SJCRH30 (cell line): ENCODE measurements at regions not wholly inside any gene's neighbourhood (a gene's known extent, or its start where the extent isn't known, plus 50 kb on each side); places are given as distances from the start of the nearest gene placed in this dataset.
A peak's percentile ranks its signal among the peaks of the same experiment; 100 is the strongest.

ENCODE experiments used
- DNase-seq, 2 experiments: peaks; one replicate each; pipeline ENCODE4 v3.0.0-alpha.2; 2015 to 2020
- H3K27ac ChIP-seq: fragments of 250-450 bp; sonication (Bioruptor Pico); 2 replicates; pipeline ENCODE4 v1.5.1; 2020; ENCODE audit warnings: mild to moderate bottlenecking, moderate library complexity
- H3K27me3 ChIP-seq: fragments of 250-450 bp; sonication (Bioruptor Pico); 2 replicates; pipeline ENCODE4 v1.5.1; 2020; ENCODE audit warnings: mild to moderate bottlenecking, moderate library complexity
- H3K36me3 ChIP-seq: fragments of 250-450 bp; sonication (Bioruptor Pico); 2 replicates; pipeline ENCODE4 v1.5.1; 2020; ENCODE audit warnings: mild to moderate bottlenecking, moderate library complexity
- H3K4me1 ChIP-seq: fragments of 250-450 bp; sonication (Bioruptor Pico); 2 replicates; pipeline ENCODE4 v1.5.1; 2020; ENCODE audit warnings: mild to moderate bottlenecking, moderate library complexity
- H3K4me3 ChIP-seq: fragments of 250-450 bp; sonication (Bioruptor Pico); 2 replicates; pipeline ENCODE4 v1.5.1; 2020; ENCODE audit warnings: mild to moderate bottlenecking, moderate library complexity
- H3K9me3 ChIP-seq: fragments of 250-450 bp; sonication (Bioruptor Pico); replicated peaks from 2 replicates; pipeline ENCODE4 v1.5.1; 2020; ENCODE audit warnings: mild to moderate bottlenecking, moderate library complexity

DNA sequence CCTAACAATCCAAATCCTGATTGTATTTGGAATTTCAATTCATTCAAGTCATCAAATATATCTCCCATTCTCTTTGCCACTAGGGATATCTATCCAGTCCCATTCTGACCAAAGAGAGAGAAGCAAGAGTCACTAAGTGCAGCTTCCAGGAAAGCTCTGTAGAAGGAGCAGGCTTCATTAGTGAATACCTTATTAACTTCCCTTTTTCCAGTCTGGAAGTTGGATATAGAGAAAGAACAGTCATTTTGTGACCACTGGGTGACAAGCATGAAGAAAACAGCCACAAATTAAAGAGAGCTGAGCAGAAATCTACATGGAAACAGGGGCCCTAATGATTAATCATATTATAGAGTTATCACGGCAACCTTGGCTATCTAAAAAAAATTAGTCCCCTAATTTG lies 190.7 kb upstream of the ADO start:
- no peak overlapping the region for H3K27ac ChIP-seq
- no peaks in the 10 kb centered on the region for H3K4me1 ChIP-seq
- no peak overlapping the region for H3K4me3 ChIP-seq
- no peaks in the 10 kb centered on the region for H3K36me3 ChIP-seq
- no peaks in the 10 kb centered on the region for H3K27me3 ChIP-seq
- no peaks in the 10 kb centered on the region for H3K9me3 ChIP-seq
- DNase-seq: no peak

DNA sequence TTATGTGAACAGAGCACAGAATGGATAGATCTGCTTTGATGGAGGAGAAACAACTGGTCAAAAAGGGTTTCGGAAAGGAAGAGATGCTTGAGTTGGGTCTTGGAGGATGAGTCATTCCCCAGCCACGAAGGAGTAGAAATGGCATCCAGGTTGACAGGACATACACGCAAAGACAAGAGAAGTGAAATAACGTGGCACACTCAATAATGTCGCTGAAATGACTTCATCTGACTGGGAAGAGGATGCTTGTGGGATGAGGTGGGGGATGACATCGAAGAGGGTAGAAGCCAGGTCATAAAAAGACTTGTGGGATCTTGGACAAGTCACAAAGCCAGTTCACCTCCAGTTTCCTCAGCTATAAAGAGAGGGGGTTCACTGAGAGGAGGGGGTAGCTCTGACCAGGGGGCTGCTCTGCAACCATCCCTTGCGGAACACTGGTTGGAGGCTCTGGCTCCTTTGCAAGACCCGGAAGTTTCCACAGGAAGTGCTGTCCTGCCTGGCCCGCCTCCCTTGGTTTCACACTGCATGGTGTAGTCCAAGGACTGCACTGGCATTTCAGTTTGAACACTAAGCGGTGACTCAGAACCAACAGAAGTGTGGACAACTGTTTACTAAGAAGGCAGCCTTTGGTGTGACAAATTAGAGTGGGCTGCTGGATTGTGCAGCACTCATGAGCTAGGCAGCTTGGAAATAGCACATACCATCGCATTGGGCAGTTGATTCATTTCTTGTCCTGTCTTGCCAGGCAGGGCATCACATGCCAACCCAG lies 189.9 kb upstream of the ADO start:
- H3K36me3 ChIP-seq: no peaks in the 10 kb centered on the region
- no peaks in the 10 kb centered on the region for H3K27me3 ChIP-seq
- H3K4me3 ChIP-seq: no peak overlapping the region
- peak; percentile 17 to 20 for DNase-seq
- H3K9me3 ChIP-seq: no peaks in the 10 kb centered on the region
- H3K27ac ChIP-seq: no peak overlapping the region
- H3K4me1 ChIP-seq: no peaks in the 10 kb centered on the region

DNA sequence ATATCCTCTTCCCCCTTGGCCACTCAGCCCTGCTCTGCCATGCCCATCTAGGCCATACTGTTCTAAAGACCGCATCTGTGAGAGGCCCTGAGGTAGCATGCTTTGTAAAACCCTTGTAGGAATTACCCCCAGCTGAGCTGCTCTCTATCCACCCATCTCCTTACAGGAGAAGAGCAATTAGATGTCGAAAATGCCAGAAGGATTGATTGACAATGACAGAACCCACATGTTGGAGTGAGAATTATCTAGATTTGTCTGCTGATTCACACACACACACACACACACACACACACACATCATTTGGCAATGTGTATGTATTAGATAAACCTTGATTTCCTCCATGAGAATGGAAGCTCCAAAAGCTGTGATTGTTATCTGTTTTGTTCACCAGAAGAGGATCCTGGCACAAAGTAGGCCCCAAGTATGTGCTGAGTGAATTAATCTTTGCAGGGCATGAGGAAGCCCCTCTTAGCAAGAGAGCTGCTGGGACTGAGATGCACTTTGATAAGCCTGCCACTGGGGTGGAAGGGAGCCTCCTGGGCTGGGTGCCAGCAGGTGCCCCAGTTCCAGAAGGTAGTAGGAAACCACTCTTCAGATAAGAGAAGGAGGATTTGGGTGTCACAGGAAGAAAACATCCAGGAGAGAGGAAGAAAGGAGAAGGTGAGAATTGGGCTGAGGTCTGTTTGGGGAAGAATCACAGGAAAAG lies 187.5 kb upstream of the ADO start:
- H3K4me3 ChIP-seq: no peak overlapping the region
- H3K27ac ChIP-seq: no peak overlapping the region
- no peaks in the 10 kb centered on the region for H3K36me3 ChIP-seq
- no peak for DNase-seq
- no peaks in the 10 kb centered on the region for H3K4me1 ChIP-seq
- H3K9me3 ChIP-seq: no peaks in the 10 kb centered on the region
- H3K27me3 ChIP-seq: no peaks in the 10 kb centered on the region

DNA sequence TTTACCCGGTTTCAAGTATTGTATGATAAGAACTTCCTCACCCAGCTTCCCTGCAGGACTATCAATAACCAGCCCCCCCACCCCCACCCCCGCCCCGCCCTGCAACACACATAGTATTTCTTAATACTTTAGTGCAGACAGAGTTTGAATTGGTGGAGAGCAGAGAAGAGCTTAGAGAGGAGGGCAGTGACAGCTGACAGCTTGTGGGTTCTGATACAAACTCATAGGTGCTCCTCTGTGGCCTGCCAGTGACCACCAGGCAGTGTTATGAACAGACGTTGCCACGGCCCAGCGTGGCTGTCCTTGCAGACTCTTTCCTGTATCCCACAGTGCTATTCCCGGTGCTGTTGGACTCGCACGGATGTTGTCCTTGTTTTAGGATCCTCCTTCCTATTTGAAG lies 186.9 kb upstream of the ADO start:
- no peak for DNase-seq
- Histone ChIP-seq H3K27me3 (no peaks in the 10 kb centered on the region), H3K27ac (no peak overlapping the region), H3K36me3 (no peaks in the 10 kb centered on the region), H3K4me1 (no peaks in the 10 kb centered on the region), H3K9me3 (no peaks in the 10 kb centered on the region), H3K4me3 (no peak overlapping the region)

DNA sequence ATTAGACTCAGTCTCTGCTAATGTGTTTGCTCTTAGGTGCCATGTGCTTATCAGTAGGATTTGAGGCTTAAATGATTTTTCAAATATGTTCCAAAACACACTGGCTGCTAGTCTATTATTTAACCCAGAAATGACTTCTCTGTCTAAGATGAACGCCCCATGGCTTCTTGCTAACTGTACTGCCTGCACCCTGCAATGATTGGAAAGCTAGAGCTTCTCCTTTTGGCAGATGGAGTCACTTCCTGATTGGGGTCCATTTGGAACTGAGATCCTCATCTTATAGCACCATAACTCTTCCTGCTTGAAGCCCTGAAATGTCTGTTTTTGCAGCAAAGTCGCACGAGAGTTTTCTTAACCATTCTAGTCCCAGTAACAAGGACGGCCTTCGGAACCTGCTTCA lies 186.5 kb upstream of the ADO start:
- Histone ChIP-seq H3K36me3 (no peaks in the 10 kb centered on the region), H3K4me1 (no peaks in the 10 kb centered on the region), H3K27ac (no peak overlapping the region), H3K4me3 (no peak overlapping the region), H3K9me3 (no peaks in the 10 kb centered on the region), H3K27me3 (no peaks in the 10 kb centered on the region)
- no peak for DNase-seq

DNA sequence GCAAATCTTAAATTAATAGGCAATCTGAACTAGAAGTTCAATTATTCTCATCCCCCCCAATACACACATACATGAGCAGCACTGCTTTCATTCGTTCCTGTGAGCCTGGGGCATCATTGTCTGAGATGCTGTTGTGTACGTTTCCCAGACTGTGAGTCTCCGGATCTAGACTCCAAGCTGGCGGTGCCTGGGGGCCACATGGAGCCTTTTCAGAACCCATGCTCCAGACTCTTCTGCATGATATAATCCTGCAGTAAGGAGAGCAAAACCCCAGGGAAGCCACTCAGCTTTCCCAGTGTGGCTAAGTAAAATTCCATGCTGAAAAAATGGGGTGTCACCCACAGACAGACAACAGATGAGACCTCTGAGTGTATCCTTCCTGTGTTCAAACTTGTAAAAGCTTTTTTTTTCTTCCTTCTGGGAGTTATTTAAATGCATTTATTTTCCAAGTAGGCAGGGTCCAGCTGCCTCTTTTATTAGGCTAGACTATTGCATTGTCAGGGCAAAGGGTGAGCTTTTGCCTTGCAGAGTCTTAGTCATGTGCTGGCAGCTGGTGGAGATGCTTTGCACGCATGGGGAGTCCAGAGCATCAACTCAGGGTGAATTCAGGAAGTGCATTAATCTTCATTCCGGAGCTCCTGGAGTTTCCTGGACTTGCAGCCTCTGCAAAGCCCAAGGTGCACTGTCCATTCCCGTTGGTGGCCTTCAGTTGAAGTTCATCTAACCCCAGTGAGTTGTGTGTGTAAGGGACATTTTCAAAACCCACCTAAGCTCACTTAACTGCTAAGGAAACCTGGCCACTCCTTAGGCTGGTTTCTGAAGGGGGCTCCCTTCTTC lies 185.7 kb upstream of the ADO start:
- DNase-seq: peak in 1 of 2 experiments; percentile 9
- Histone ChIP-seq H3K4me3 (no peak overlapping the region), H3K9me3 (no peaks in the 10 kb centered on the region), H3K27ac (no peak overlapping the region), H3K27me3 (no peaks in the 10 kb centered on the region), H3K4me1 (no peaks in the 10 kb centered on the region), H3K36me3 (no peaks in the 10 kb centered on the region)

DNA sequence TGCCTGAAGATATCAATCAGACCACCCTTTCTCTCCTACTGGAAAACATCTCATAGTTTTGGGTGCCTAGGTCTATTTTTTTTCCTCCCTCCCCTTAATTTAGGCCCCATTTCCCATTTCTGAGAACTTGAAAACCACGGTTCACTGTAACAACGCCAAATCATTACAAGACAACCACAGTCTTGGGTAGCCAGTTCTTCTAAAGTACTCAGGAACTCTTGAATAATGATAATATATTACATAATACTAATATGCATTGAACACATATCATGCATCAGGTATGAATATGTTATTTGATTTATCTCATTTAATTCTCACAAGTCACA lies 185.1 kb upstream of the ADO start:
- H3K27ac ChIP-seq: no peak overlapping the region
- no peaks in the 10 kb centered on the region for H3K27me3 ChIP-seq
- H3K4me3 ChIP-seq: no peak overlapping the region
- H3K9me3 ChIP-seq: no peaks in the 10 kb centered on the region
- no peaks in the 10 kb centered on the region for H3K4me1 ChIP-seq
- H3K36me3 ChIP-seq: no peaks in the 10 kb centered on the region
- DNase-seq: no peak

DNA sequence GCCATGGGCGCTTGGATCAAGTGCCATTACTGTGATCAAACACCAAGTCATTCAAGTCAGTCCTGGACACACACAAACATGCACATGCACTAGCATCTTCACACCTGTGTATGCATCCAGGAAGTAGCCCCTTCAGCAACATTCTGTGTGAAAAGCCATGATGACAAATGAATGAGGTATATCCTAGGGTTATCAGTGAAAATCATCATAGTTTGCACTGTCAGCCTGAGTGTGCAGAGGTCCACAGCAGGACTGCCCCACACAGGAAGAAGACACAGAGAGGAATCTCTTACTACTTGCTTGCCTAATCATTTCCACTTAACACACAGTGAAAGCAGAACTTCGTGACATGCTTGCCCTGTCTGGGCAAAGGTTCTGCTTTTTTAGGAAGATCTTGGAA lies 184.0 kb upstream of the ADO start:
- DNase-seq: no peak
- Histone ChIP-seq H3K36me3 (no peaks in the 10 kb centered on the region), H3K27ac (no peak overlapping the region), H3K4me3 (no peak overlapping the region), H3K9me3 (no peaks in the 10 kb centered on the region), H3K4me1 (no peaks in the 10 kb centered on the region), H3K27me3 (no peaks in the 10 kb centered on the region)

DNA sequence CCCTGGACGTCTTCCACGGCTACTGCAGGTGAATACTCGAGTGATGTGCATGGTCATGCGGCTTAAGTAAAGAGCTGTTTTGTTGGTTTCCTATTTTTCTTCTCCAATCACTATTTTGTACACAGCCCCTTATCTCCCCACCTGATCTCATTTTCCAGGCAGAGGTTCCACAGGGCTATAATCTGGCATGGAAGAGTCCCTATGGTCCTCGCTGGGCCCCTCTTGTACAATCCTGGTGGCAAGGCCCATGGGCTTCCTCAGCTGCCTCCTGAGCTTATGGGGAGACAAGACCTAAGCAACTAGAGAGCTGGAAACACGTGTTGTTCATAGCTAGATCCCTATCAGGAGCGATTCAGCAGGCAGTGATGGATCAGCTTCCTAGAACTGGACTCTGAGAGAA lies 181.3 kb upstream of the ADO start:
- H3K27ac ChIP-seq: no peak overlapping the region
- H3K4me3 ChIP-seq: no peak overlapping the region
- no peaks in the 10 kb centered on the region for H3K36me3 ChIP-seq
- 0 out of 2 replicates have a peak, but pooled peaks cover 5% of the 10 kb centered on the region for H3K4me1 ChIP-seq
- H3K9me3 ChIP-seq: no peaks in the 10 kb centered on the region
- DNase-seq: no peak
- no peaks in the 10 kb centered on the region for H3K27me3 ChIP-seq

DNA sequence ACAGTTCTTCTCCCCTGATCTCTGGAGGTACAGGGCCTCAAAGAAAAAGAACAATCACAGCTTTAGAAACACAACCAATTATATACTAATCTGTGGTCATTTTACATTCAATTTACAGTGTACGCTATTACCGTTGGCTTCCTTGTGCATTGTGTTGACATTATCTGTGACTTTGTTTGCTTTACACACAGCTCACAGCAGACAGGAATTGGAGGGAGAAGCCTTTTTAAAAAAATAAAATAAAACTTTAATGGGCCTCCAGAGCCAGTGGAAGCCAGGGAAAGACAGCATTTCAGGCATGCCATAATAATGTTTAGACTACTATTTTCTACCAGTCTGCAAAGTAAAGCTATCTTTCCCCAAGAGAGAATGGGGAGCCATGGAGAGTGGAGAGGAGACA lies 179.0 kb upstream of the ADO start:
- H3K27me3 ChIP-seq: no peaks in the 10 kb centered on the region
- H3K9me3 ChIP-seq: no peaks in the 10 kb centered on the region
- no peak overlapping the region for H3K4me3 ChIP-seq
- 0 out of 2 replicates have a peak, but pooled peaks cover 5% of the 10 kb centered on the region for H3K4me1 ChIP-seq
- no peak overlapping the region for H3K27ac ChIP-seq
- no peaks in the 10 kb centered on the region for H3K36me3 ChIP-seq
- no peak for DNase-seq

DNA sequence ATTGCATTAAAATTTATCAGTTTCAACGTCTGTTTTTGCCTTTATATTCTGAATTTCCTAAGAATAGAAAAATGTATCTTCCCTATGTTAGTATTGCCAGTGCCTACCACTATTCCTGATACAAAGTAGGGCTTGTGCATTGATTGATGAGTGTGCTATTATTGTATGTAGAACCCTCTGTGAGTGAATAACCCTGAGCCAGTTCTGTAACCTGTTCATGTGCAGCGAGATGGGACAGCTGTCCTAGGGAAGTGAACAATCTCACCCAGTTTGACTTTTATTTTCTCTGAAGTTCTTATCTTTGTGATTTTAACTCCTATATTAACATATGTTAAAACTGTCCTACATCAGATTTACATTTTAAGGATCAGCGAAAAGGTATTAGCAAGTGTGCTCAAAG lies 178.4 kb upstream of the ADO start:
- Histone ChIP-seq H3K9me3 (no peaks in the 10 kb centered on the region), H3K27ac (no peak overlapping the region), H3K4me1 (0 out of 2 replicates have a peak, but pooled peaks cover 5% of the 10 kb centered on the region), H3K36me3 (no peaks in the 10 kb centered on the region), H3K4me3 (no peak overlapping the region), H3K27me3 (no peaks in the 10 kb centered on the region)
- no peak for DNase-seq

DNA sequence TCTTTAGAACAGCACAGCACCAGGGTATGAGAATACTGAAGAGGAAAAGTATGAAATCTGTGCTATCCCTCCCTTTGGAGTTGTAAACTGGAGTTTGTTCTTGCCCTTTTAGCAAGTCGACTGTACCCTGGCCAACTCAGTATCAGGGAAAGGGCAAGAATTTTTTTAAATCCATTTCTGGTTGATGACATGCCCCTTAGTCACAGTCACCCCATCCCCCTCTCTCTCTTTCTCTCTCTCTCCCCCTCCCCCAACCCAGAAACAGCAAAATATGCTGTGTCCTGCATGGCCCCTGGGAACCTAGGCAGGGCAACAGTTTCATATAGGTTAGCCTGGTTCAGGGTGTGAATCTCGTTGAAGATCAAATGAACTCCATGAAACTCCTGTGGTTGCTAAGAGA lies 177.7 kb upstream of the ADO start:
- DNase-seq: no peak
- Histone ChIP-seq H3K4me3 (no peak overlapping the region), H3K9me3 (no peaks in the 10 kb centered on the region), H3K4me1 (0 out of 2 replicates have a peak, but pooled peaks cover 5% of the 10 kb centered on the region), H3K27me3 (no peaks in the 10 kb centered on the region), H3K27ac (no peak overlapping the region), H3K36me3 (no peaks in the 10 kb centered on the region)

DNA sequence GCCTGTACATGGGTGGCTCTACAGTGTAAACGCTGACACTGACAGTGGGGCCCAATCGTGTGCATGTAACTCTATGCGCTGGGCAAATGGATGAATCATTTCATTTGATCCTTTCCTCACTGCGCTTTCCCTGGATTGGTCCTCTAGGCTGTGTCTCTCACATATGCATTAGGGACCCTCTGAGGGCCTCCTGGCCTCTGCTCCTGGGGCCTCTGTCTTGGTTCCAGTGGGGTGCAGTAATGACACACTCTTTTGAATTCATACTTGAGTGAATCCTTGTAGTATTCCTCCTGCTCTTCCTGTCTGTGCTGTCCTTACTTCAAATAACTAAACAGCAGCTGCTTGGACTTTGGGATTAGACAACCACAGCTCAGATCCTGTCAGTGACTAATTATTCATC lies 176.5 kb upstream of the ADO start:
- Histone ChIP-seq H3K27me3 (no peaks in the 10 kb centered on the region), H3K4me1 (0 out of 2 replicates have a peak, but pooled peaks cover 5% of the 10 kb centered on the region), H3K36me3 (no peaks in the 10 kb centered on the region), H3K27ac (no peak overlapping the region), H3K9me3 (no peaks in the 10 kb centered on the region), H3K4me3 (no peak overlapping the region)
- peak; percentile 2 to 36 for DNase-seq

DNA sequence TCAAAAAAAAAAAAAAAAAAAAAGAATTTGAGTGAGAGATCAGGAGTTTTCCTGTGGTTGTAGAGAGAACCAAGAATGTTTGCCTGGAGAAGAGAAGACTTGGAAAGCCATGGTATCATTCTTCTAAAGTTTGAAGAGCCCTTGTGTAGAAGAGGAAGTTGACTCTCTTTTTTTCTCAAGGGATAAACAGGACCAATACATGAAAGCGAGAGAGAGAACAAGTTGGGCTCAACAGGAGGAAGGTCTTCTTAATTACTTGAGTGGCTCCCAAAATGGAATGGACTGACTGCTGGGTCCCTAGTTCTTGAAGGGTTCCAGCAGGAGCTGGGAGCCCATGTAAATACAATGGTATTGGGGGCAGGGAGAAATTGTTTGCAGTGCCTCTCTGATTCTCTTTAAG lies 173.3 kb upstream of the ADO start:
- H3K9me3 ChIP-seq: no peaks in the 10 kb centered on the region
- no peaks in the 10 kb centered on the region for H3K36me3 ChIP-seq
- no peak for DNase-seq
- H3K27me3 ChIP-seq: no peaks in the 10 kb centered on the region
- H3K4me3 ChIP-seq: no peak overlapping the region
- H3K4me1 ChIP-seq: 0 out of 2 replicates have a peak, but pooled peaks cover 5% of the 10 kb centered on the region
- H3K27ac ChIP-seq: no peak overlapping the region
